HCT116 (cell line): ENCODE measurements at regions not wholly inside any gene's neighbourhood (a gene's known extent, or its start where the extent isn't known, plus 50 kb on each side); places are given as distances from the start of the nearest gene placed in this dataset.

Experiments
- ATAC-seq: fragments of 200-7000 bp; cut with Tn5 transposase; 2 replicates; pipeline ENCODE4 v1.9.1; 2020; ENCODE audit warnings: mild to moderate bottlenecking, moderate library complexity
- BruUV-seq: library from RNA; stranded (reverse); fragments of 400-500 nt; replicated peaks from 2 replicates; lab custom pipeline; 2021; lab: Mats Ljungman, UMichigan
- CTCF ChIA-PET: fragments of 300-600 bp; sonication (Branson Sonifier 250); formaldehyde crosslinking; loops from one replicate; lab custom pipeline; 2021; ENCODE audit warnings: antibody characterized with exemption; lab: Charles Lee
- POLR2A ChIA-PET: fragments of 300-600, 350-600 bp; sonication (Branson Sonifier 250); formaldehyde crosslinking; loops from one replicate; lab custom pipeline; 2021; ENCODE audit warnings: antibody characterized with exemption; lab: Charles Lee
- RAD21 ChIA-PET, 2 experiments: fragments of 300-600 bp; sonication (Branson Sonifier 250); formaldehyde crosslinking; loops; one replicate each; lab custom pipeline; 2023; ENCODE audit warnings: low total read pairs in 2 of 2; ENCODE audit not compliant: uncharacterized antibody in 2 of 2, unreplicated experiment in 2 of 2, low non-redundant PET in 1 of 2; lab: Charles Lee
- DNase-seq: peaks from one replicate; pipeline ENCODE4 v3.0.0-alpha.2; 2010; ENCODE audit warnings: low read depth, low spot score
- H2AFZ ChIP-seq: fragments of 200-600 bp; shearing (Covaris generic), sonication (generic); 2 replicates; pipeline ENCODE4 v1.6.1; 2017; ENCODE audit warnings: low read depth, mixed run types, mixed read lengths, antibody characterized with exemption, low read length; ENCODE audit not compliant: poor library complexity, severe bottlenecking
- H3K27ac ChIP-seq: 2 replicates; pipeline ENCODE4 v1.5.1; 2012; ENCODE audit warnings: low read depth, low read length
- H3K27me3 ChIP-seq: fragments of 200-600 bp; sonication (generic); 2 replicates; pipeline ENCODE4 v1.6.1; 2016; ENCODE audit warnings: mixed run types, low read length, mixed read lengths; ENCODE audit not compliant: insufficient read depth
- H3K36me3 ChIP-seq, 2 experiments: fragments of 200-500 bp in 1 of 2; fragments of 200-600 bp in 1 of 2; sonication (Bioruptor generic) in 1 of 2; sonication (generic) in 1 of 2; 2 replicates each; pipeline versions ENCODE4 v1.5.1 to v1.6.1; 2014 to 2016; ENCODE audit warnings: low read length in 2 of 2, inconsistent platforms in 1 of 2, mixed read lengths in 1 of 2, mixed run types in 1 of 2; ENCODE audit not compliant: insufficient read depth in 2 of 2, control insufficient read depth in 1 of 2
- H3K4me1 ChIP-seq, 2 experiments: fragments of 200-600 bp in 1 of 2; sonication (generic) in 1 of 2; 2 replicates each; pipeline versions ENCODE4 v1.5.1 to v1.6.1; 2012 to 2017; ENCODE audit warnings: low read length in 2 of 2, inconsistent platforms in 1 of 2, mild to moderate bottlenecking in 1 of 2, mixed read lengths in 1 of 2, mixed run types in 1 of 2, moderate library complexity in 1 of 2; ENCODE audit not compliant: insufficient read depth in 2 of 2, control insufficient read depth in 1 of 2
- H3K4me2 ChIP-seq: fragments of 200-600 bp; sonication (generic); 2 replicates; pipeline ENCODE4 v1.6.1; 2017; ENCODE audit warnings: mixed run types, low read length, mixed read lengths
- H3K4me3 ChIP-seq, 2 experiments: fragments of 200-600 bp in 1 of 2; sonication (generic) in 1 of 2; replicated peaks in 1 of 2; 2 replicates each; pipeline ENCODE4 v1.5.1; 2011 to 2016; ENCODE audit warnings: low read length in 2 of 2, control low read depth in 1 of 2, low read depth in 1 of 2, mild to moderate bottlenecking in 1 of 2, mixed read lengths in 1 of 2, mixed run types in 1 of 2
- H3K79me2 ChIP-seq: fragments of 200-600 bp; sonication (generic); 2 replicates; pipeline ENCODE4 v1.6.1; 2017; ENCODE audit warnings: mild to moderate bottlenecking, mixed run types, low read length, moderate library complexity, mixed read lengths; ENCODE audit not compliant: insufficient read depth
- H3K9ac ChIP-seq: fragments of 200-600 bp; sonication (generic); 2 replicates; pipeline ENCODE4 v1.6.1; 2016; ENCODE audit warnings: low read length, mixed read lengths
- H3K9me2 ChIP-seq: fragments of 200-600 bp; sonication (generic), shearing (Covaris generic); 2 replicates; pipeline ENCODE4 v1.6.1; 2017; ENCODE audit warnings: mixed run types, mild to moderate bottlenecking, moderate library complexity; ENCODE audit not compliant: insufficient read depth
- H3K9me3 ChIP-seq, 2 experiments: fragments of 200-500 bp in 1 of 2; fragments of 200-600 bp in 1 of 2; sonication (Bioruptor generic) in 1 of 2; sonication (generic) in 1 of 2; 2 replicates each; pipeline ENCODE4 v1.6.1; 2014 to 2017; ENCODE audit warnings: low read length in 2 of 2, mixed read lengths in 2 of 2, inconsistent platforms in 1 of 2, low read depth in 1 of 2, mild to moderate bottlenecking in 1 of 2, mixed run types in 1 of 2, moderate library complexity in 1 of 2; ENCODE audit not compliant: control insufficient read depth in 1 of 2, insufficient read depth in 1 of 2
- H4K20me1 ChIP-seq: fragments of 200-600 bp; sonication (generic), shearing (Covaris generic); 2 replicates; pipeline ENCODE4 v1.6.1; 2017; ENCODE audit warnings: mixed run types, mild to moderate bottlenecking, moderate library complexity; ENCODE audit not compliant: insufficient read depth
- CBX3 ChIP-seq: IDR thresholded peaks from 2 replicates; pipeline ENCODE4 v1.6.1; 2012; ENCODE audit warnings: low read depth
- CEBPB ChIP-seq: IDR thresholded peaks from 2 replicates; pipeline ENCODE4 v1.6.1; 2012; ENCODE audit warnings: low read depth
- EGR1 ChIP-seq: IDR thresholded peaks from 2 replicates; pipeline ENCODE4 v1.6.1; 2012; ENCODE audit warnings: low read depth
- EZH2phosphoT487 ChIP-seq: fragments of 200-600 bp; IDR thresholded peaks from 2 replicates; pipeline ENCODE4 v1.6.1; 2018; ENCODE audit warnings: antibody characterized with exemption, borderline replicate concordance
- FOSL1 ChIP-seq: IDR thresholded peaks from 2 replicates; pipeline ENCODE4 v1.6.1; 2012; ENCODE audit warnings: low read depth
- JUND ChIP-seq: IDR thresholded peaks from 2 replicates; pipeline ENCODE4 v1.6.1; 2012
- MAX ChIP-seq: IDR thresholded peaks from 2 replicates; pipeline ENCODE4 v1.6.1; 2012
- POLR2A ChIP-seq: IDR thresholded peaks from 2 replicates; pipeline ENCODE4 v1.7.0; 2011; ENCODE audit warnings: borderline replicate concordance; ENCODE audit not compliant: insufficient read depth, insufficient read length; ENCODE audit errors: extremely low read depth
- POLR2AphosphoS5 ChIP-seq: IDR thresholded peaks from 2 replicates; pipeline ENCODE4 v1.6.1; 2011; ENCODE audit warnings: mild to moderate bottlenecking, low read depth, low read length, moderate library complexity
- RAD21 ChIP-seq: IDR thresholded peaks from 2 replicates; pipeline ENCODE4 v1.6.1; 2012; ENCODE audit warnings: low read depth, mild to moderate bottlenecking
- REST ChIP-seq: IDR thresholded peaks from 2 replicates; pipeline ENCODE4 v1.6.1; 2012; ENCODE audit warnings: low read depth
- SP1 ChIP-seq: IDR thresholded peaks from 2 replicates; pipeline ENCODE4 v1.6.1; 2012; ENCODE audit warnings: low read depth
- TCF7L2 ChIP-seq: IDR thresholded peaks from 2 replicates; pipeline ENCODE4 v1.7.0; 2011; ENCODE audit warnings: borderline replicate concordance, inconsistent platforms; ENCODE audit not compliant: insufficient read depth, insufficient read length; ENCODE audit errors: extremely low read depth
- YY1 ChIP-seq: IDR thresholded peaks from 2 replicates; pipeline ENCODE4 v1.6.1; 2011; ENCODE audit warnings: low read length, low read depth, moderate library complexity, mild to moderate bottlenecking; ENCODE audit not compliant: insufficient replicate concordance; ENCODE audit errors: extremely low read depth
- intact Hi-C: fragments of 100-400 bp; cut with micrococcal nuclease; formaldehyde crosslinking; loops from 2 replicates; pipeline ENCODE4 v1.10.0; 2022

GRCh38 chr7:47720141-47720906, 138.4 kb upstream of the TNS3 start:
- H3K9me2 ChIP-seq: no peaks in the 10 kb centered on the region
- DNase-seq (no peak), ATAC-seq (no peak)
- H4K20me1 ChIP-seq: no peaks in the 10 kb centered on the region
- BruUV-seq: no TSS peak
- intact Hi-C loops: no loop called here
- no peaks in the 10 kb centered on the region for H3K9me3 ChIP-seq
- H3K27me3 ChIP-seq: no peaks in the 10 kb centered on the region
- CTCF ChIA-PET: no interaction called here
- H2AFZ ChIP-seq: no peak overlapping the region
- no peaks in the 10 kb centered on the region for H3K36me3 ChIP-seq
- peaks cover 10 to 13% of the 10 kb centered on the region in 2 experiments; a peak in 3 of 4 replicates for H3K4me1 ChIP-seq
- no peak overlapping the region for H3K27ac ChIP-seq
- H3K4me2 ChIP-seq: no peak overlapping the region
- TF ChIP-seq TCF7L2 (no peak), JUND (no peak), SP1 (no peak), POLR2AphosphoS5 (no peak), FOSL1 (no peak), MAX (no peak), EGR1 (no peak), YY1 (no peak), RAD21 (no peak), CBX3 (no peak), REST (no peak), EZH2phosphoT487 (no peak), POLR2A (no peak), CEBPB (no peak)
- TF ChIP-seq, all 23 proteins: peak for 0
- POLR2A ChIA-PET: no interaction called here
- Histone ChIP-seq H3K4me3 (no peak overlapping the region), H3K79me2 (no peaks in the 10 kb centered on the region), H3K9ac (no peak overlapping the region)
- RAD21 ChIA-PET: no interaction called here
